Left kidney (tissue), 1 donor: ENCODE measurements at regions not wholly inside any gene's neighbourhood (a gene's known extent, or its start where the extent isn't known, plus 50 kb on each side); places are given as distances from the start of the nearest gene placed in this dataset.
"Not testable (repeated sequence)": the region's sequence is repeated elsewhere in the genome, so short reads cannot be mapped to it uniquely, and the experiment has no call there.

Experiments
- DNase-seq: peaks from one replicate; pipeline ENCODE4 v3.0.0-alpha.2; 2013

DNA sequence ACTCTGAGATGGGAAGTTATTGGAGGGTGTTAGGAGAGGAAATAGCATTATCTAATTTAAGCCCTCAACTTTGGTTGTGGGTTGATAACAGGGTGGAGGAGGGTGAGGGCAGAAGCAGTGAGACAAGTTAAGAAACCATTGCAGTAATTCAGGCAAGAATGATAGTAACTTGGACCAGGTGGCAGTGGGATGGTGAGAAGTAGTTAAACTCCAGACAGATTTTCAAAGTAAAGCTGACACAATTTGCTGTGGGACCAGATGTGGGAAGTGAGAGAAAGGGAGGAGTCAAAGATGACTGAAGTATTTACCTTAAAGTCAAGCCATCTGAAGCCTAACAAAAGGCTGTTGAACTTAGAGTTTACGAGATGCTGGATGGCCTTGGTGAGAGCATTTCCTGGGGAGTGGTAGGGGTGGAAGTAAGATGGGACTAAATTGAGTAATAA is 163.2 kb upstream of the KLF7 start:
- no peak for DNase-seq

DNA sequence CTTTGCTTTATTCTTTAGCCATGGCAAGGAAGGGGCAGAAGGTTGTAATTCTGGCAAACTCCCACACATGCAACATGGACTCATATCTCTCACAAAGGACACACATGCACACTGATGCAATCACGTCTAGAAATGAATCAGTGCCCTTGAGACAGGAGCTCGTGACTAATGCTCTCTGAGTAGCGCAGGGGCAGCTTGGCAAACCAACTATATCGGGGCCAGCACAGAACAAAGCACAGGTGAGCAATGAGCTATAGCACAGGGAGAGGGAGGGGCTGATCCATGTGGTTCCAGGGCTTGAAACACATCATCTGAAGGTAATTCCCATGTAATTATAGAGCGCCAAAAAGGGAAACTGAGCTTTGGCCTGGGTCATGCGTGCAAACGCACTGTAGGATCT is 165.2 kb upstream of the KLF7 start:
- no peak for DNase-seq

DNA sequence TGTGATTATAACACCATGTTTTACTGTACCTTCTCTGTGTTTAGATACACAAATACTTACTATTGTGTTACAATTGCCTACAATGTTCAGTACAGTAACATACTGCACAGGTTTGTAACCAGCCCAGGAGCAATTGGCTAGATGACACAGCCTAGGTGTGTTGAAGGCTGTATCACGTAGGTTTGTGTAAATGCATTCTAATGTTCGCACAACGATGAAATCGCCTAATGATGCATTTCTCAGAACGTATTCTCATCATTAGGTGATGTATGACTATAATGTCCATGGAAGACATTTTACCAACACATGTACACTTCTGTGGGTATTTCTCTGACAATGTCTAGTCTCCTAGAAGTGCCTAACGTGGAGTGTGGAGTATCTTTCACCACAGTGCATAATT is 165.9 kb upstream of the KLF7 start:
- DNase-seq = no peak

DNA sequence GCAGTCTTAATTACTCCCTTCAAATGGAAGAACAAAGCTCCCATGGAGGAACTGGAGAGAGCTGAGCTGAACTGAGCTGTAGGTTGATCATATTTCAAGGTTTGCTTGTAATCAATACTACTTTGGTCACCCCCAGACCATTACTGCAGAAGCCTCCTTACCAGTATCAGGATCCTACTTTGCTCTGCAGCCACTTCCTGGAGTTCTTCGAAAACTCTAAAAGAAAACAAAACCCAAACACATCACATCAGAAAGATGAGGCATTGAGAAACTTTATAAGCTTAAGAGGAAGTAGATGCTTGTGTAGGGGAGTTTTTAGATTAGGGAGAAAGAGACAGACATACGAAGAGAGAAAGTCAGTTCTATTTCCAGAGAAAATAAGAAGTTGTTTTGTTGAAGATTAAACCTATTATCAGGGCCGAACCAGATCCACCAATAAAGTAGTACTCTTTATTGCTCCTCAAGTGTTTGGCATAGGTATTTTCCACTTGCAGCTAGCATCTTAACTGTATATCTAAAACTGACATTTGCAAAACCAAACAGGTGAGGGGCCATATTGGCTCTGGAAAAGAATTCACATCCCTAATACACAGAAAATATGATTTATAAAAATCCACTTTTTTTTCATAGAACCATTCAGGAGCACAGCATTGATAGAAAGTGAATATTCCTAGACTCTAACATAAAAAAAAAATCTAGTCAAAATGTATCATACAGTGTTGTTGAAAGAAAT is 166.9 kb upstream of the KLF7 start:
- no peak for DNase-seq

DNA sequence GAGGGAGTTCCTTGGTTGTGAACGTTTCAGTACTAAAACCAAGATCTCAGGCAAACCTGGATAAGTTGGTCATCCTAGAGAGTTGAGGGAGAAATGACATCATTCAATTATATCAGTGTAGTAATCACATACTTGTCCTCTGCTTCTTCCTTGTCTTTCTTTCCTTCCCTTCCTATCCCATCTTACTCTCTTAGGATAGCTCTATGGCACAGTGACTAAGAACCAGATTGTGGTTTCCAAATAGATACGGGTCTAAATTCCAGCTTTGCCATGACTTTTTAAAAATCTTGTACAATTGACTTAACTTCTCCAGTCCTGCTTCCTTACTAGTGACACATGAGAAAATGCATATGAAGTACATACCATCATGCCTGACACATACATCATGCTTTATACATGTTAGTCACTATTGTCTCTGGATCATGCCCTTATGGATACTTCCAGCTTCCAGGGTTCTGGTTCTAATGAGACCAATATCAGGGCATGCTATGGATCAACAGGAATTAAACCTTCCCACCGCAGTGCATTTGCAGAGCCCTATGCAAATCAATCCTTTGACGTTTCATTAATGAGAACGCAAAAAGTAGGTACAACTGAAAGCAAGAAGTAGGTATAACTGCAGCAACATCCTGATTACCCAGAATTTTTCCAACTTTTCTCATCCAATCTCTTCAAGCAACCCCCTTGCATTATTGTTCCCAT is 168.0 kb upstream of the KLF7 start:
- no peak for DNase-seq

DNA sequence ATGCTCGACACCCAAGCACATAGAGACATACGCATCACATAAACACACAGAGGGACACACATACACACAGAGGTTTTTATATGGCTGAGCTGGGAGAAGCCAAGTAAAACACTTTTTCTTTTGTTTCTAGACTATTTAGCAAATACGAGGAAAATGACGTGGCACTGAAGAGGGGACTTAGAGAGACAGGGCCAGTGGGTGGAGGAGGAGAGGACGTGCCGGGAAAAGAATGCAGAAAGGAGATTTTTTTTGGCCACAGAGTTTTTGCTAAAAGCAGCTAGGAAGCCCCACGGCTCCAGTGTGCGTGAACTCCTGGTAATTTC is 168.5 kb upstream of the KLF7 start:
- DNase-seq = no peak

DNA sequence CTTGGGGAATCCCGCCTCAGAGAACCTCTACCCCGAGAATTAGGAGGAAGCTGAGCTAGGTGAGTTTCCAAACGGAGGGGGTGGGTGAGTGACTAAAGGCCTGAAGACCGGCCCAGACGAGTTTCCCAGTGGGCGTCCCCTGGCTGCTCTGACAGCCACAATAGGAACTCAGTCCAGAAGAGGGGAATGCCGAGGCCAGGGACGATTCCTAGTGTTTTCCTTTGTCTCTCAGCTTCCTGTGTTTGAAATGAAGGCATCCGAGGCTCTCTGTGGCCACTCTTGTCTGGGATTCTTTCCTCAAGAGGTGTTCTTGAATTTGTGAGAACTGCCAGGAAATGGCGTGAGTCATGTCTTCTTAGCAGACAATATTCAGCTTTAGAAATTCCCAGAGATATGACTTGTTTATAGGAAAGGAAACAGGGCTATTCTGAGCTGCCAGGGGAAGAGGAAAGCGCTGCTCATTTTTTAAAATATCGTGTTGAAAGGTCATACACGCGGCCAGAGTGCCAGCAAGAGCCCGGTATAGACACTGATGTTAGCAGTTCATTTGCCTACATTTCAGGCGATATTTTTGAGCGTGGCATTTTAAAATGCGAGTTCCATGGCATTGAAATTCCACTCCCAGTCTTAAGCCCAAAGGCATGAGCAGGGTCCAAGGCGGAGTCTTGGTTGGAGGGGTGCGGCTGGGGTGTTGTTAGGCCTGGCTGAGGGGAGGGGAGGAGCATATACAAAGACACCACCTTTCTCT is 169.1 kb upstream of the KLF7 start:
- DNase-seq = no peak

DNA sequence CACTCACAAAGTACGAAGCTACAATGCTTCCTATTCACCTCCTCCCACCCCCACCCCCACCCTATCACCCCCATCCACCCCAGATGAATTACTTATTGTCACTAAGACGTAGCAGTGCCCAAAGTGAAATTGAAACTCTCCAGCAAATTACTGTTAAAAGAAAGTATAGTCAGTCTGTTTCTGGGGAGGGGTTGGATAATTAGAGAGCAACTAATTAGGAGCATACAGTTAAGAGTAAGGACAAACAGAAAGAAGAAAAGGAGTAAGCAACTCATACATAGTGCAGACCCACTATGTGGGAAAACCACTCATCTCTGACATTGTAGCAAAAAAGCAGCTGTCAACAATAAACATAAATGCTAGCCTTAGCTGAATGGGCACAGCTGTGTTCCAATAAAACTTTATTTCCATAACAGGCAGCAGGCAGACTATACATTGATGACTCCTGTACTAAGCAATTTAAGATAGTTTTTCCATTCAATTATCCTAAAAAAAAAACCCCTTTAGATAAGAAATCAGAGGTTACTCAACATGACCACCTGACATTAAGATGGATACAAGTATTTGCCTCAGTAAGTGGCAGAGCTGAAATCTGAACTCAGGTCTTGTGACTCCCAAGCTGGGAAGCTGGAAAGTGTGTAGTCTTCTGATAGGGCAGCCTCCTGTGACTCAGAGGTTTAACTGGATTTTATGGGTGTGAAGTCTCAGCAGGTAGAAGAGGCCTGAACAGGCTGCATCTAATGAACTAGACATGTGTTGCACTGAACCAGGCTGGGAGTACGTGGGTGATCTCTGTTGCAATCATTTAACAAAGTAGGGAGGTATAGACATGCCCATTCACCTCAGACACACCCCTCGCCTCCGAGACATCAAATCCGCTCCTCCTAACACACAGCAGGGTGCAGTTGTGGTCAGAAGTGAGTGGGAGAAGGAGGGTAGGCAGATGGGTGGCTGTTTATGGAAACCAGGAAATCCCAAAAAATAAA is 171.8 kb upstream of the KLF7 start:
- no peak for DNase-seq

DNA sequence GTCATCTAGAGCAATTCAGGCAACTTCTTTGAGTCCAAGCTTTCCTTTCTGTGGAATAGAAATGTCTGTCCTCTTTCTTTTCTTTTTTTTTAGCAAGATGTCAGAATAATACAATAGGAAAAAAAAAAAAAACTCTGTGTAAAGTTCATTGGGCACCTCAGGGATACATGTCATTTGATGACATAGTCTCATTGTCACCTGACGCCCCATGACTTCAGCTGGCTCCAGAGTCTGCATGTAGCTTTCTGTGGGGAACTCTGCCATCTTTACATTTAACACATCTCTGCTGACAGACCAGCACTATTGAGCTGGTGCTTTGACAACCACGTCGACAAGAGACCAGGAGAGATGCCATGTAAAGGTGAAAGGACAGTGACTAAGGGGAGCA is 172.5 kb upstream of the KLF7 start:
- no peak for DNase-seq

DNA sequence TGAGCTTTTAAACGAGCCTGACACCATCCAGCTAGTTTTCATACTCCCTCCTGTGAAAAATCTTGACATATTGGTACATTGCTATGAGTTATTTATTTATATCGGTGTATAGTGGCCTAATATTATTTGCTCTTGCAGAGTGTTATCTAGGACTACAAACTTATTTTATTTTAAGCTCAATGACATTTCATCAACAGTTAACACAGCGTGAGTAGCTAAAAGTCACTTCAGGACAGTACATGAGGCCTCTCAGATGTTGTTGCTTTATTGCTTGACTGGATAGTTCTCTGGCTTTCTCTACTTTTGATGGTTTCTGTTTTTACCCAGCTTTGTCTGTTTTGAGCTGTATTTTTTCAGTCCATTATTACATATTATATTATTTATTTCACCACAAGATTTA is 172.9 kb upstream of the KLF7 start:
- DNase-seq = no peak

DNA sequence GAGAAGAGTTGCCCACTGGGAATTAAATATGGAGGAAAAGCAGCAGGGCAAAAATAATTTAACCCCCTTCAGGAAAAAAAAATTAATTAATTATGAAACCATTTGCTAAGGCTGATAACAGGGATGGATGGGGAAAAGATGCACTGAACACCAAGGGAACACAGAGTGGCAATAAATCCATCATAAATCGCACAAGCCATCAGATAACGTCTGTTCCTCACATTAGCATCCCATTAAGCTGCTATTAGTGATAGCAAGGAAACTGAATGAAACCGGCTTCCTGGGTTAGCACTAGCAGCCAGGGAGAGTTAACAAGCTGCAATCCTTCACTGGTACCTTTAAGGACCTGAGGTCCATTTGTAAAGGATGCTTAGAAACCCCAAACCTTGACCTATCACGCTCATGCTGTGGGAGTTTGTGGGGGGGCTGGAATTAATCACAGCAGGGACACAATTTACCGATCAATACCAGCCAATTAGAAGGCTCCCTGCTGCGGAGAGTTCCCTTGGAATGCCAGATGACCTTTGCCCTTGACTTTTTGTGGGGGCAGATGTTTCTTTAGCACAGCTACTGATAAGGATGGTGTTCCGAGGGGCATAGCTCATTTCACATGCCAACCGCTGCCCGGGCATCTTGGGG is 175.5 kb upstream of the KLF7 start:
- DNase-seq = no peak

DNA sequence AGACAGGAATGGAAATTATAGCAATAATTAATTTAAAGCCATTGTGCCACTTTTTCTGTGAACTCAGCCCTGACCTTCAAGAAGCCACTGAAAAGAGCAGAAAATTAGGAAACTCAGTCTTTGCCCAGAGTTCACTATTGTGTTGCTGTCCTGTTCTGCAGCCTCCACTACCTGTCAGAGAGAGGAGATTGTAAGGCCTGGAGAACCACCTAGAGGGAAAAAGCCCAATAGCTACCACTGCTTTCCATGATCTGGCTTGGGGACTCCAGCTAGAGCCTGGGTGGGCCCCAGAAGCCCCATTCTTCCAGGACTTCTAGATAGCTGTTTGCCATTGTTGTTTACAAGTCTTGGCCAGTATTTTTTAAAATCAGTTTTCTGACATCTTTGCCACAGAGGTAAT is 176.1 kb upstream of the KLF7 start:
- no peak for DNase-seq

DNA sequence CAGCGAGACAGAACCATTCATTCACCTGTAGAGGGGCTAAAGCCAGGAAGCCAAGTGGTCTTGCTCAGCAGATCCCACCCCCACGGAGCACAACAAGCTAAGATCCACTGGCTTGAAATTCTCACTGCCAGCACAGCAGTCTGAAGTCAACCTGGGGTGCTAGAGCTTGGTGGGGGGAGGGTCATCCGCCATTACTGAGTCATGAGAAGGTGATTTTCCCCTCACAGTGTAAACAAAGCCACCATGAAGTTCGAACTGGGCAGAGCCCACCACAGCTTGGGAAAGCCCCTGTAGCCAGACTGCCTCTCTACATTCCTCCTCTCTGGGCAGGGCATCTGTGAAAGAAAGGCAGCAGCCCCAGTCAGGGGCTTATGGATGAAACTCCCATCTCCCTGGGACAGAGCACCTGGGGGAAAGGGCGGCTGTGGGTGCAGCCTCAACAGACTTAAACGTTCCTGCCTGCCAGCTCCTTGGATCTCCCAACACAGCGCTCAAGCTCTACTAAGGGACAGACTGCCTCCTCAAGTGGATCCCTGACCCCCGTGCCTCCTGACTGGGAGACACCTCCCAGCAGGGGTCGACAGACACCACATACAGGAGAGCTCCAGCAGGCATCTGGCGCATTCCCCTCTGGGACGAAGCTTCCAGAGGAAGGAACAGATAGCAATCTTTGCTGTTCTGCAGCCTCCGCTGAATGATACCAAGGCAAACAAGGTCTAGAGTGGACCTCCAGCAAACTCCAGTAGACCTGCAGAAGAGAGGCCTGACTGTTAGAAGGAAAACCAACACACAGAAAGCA is 179.0 kb upstream of the KLF7 start:
- DNase-seq = not testable (repeated sequence)

DNA sequence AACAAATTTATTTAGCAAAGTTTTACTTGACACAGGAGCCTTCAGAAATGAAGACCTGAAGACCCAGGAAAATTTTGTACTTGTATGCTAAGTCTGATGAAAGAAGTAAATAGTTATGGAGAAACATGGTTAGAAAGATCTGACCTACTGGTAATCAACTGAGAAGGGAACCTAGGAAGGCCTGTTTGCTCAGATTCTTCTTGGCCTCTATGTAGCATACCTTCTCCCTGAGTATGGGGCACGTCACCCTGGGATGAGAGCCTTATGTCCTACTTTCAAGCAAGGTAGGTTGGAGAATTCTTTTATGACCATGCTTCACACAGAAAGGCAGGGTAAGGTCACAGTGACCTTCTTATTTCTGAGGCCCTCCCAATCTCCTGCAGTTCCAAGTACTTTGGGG is 178.6 kb upstream of the CREB1 start:
- no peak for DNase-seq

DNA sequence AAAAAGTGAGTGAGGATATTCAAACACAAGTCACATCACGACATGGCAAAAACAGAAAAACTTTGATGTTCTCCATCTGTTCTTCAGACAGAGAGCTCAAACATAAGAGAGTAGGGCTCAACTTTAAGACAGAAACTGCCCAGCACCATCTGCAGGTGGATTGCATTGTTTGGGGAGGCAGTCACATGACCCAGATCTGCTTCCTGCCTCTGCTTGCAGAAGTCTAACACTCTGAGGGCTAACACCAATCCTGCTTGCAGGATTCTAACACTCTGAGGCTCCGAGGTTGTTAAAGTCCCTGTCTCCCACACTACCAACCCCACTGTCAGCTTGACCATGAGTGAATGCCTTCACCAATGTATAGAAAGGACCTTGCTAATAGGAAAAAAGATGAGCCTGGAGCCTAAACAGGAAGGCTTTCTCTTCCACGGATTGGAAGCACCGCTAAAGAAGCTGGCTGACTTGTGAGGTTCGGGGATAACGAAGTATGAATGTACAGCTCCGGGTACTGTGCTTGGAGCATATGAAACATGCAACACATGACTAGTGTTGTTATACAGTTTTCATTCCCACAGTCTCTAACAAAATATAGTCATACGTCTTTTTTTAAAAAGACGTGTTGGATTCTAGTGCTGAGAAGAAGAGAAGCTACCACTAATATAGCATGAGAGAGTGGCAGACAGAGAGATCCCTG is 176.6 kb upstream of the CREB1 start:
- DNase-seq = no peak

DNA sequence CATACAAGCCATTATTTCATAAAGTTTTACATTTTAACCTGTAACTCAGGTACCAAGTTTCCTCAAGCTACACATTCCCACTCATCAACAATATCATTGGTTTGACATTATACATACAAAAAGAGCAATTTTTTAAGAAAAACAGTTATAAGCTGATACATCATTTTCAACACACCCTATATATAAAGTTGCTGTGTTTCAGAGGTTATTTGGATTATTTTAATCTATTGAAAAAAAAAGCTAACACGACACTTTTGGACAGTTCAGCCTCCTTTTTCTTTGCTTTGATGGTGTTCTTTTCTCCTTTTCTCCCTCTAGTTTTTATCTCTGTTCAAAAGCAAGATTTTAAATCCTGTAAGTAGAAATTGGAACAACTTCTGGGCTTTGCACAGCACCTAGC is 175.9 kb upstream of the CREB1 start:
- no peak for DNase-seq

DNA sequence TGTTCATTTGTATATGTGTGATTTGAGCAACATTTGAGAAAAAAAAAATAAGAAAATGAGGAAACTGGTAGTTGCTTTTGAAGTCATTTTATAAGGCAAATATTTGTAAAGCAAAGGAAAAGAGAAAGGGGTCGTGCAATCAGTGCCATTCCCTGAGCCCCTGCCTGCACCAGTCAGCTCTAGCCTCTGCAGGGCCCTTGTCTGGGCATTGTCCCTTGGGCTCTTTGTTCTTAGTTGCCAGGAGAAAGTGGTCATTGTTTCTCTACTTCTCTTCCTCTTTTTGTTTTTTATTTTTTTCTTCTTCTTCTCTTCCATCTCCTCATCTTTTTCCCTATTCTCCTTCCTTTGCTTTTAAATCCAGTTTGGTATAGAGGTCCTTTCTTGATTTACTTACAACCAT is 175.3 kb upstream of the CREB1 start:
- no peak for DNase-seq

DNA sequence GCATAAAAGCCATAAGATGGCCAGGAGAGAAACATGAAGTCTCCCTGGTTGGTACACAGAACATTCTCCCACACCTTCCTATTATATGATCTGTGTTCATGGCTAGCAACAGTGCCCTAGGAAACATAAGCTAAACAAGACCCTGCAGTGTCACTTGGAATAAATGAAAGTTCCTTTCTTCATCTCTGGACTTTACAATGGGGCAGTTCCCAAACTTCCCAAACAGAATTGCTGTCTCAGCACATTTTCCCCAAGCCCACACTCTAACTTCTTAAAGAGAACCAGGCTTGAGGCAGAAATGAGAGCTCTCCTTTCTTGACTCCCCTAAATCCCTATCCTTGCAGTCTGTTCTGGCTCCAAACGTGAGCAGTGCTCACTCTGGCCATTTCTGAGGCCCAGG is 173.2 kb upstream of the CREB1 start:
- DNase-seq = no peak

DNA sequence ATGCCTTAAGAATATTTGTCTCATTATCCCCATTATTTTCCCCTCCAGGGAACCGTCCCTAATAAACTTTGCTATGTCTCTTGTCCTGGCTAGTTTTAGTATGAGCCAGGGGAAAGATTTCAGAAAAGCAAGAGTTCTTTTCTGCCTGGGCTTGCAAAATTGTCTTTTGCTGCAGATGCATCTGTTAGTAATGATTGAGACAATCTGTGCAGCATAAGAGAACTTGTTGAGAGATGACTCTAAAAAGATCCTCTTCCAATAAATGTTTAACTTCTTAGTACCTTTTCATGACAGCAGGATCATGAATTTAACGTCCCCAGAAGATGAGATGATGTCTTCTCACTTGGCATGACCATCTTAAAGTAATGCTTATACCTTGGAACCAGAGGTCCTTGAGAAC is 172.5 kb upstream of the CREB1 start:
- DNase-seq = no peak

DNA sequence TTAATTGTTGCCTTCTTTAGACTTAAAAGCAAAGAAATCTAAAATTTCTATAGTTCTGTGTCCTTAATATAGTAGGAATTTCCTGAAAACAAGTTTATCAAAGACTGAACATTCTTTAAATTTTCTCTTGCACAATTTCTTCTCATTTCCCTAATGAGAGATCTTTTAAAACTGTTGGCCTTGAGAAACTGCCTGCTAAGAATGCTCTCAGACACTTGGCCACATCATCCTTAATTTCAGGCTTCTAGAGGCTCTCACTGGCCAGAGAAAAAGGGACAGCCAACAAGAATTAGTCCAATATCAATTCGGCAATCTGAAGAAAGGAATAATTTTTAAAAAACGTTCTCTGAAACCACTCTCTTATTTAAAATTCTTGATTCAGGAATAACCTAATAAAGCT is 167.0 kb upstream of the CREB1 start:
- DNase-seq = no peak
